Umbilical cord (tissue), 1 donor: ENCODE measurements at regions not wholly inside any gene's neighbourhood (a gene's known extent, or its start where the extent isn't known, plus 50 kb on each side); places are given as distances from the start of the nearest gene placed in this dataset.

Experiments used
- DNase-seq: peaks from one replicate; pipeline ENCODE4 v3.0.0-alpha.2; 2015; ENCODE audit warnings: low spot score

DNA sequence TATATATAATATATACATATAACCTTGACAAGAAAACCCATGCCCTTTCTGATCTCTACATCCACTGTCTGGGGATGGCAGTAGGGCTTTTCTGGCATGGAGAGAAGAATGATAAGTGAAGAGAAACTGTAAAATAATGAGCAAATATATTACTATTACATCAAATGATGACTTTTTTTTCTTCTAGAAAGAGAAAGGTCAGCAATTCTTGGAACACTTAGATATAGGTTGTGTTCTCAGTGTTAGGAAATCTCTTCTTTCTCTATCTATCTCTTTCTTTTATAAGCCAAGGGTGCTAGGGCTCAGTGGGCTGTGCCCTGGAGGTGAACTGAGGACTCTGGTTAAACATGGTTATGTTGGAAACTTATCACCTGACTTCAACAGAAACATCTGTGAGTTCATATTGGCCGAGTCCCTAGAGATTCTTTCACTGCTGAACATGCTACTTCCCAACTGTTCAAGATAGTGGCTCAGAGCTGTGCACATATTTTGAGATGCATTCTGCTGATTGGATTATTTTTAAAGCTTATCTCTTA, 265.1 kb downstream of the GBA3 start:
- DNase-seq, result no peak

DNA sequence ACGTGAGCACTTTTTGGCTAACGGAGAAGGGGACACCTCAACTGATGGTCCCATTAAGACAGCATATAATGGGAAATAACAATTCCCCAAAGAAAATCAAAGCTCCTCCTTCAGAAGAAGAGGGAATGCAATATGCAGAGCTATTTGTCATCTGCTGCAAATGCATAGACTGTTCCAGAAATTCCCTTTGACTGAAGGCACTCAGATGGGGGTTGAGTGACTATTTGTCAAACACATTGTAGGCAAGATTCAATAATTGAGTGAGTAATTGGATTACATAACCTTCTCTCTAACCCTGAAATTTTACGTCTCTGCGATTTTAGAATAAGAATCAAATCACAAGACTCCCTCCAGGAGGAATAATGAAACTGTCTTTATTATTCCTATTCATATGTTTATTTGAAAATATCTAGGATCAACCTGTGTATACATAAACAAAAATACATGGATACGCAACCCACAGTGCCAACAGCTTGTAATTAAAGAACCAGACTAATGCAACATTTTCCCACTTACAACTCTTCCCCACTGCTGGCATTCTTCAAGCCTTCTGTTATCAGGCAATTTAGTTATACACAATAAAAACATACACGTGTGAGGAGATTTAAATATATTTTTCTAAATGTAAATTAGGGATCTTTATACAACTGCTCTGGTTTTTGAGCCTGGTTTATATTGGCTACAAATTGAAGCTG, 256.6 kb downstream of the GBA3 start:
- no peak for DNase-seq

GRCh38 chr4:22947851-22948250, 255.1 kb downstream of the GBA3 start:
- no peak for DNase-seq

- DNase-seq, result no peak
These were observed 250.3 kb downstream of the GBA3 start for GRCh38 chr4:22942920-22943559.

- no peak for DNase-seq
These were observed 249.1 kb downstream of the GBA3 start for GRCh38 chr4:22941688-22942375.

GRCh38 chr4:22932326-22932725, 239.6 kb downstream of the GBA3 start:
- DNase-seq, result no peak

GRCh38 chr4:22922426-22922825, 229.7 kb downstream of the GBA3 start:
- no peak for DNase-seq

- no peak for DNase-seq
These were observed 229.2 kb downstream of the GBA3 start for GRCh38 chr4:22921936-22922335.

GRCh38 chr4:22911285-22911684, 218.5 kb downstream of the GBA3 start:
- no peak for DNase-seq

DNA sequence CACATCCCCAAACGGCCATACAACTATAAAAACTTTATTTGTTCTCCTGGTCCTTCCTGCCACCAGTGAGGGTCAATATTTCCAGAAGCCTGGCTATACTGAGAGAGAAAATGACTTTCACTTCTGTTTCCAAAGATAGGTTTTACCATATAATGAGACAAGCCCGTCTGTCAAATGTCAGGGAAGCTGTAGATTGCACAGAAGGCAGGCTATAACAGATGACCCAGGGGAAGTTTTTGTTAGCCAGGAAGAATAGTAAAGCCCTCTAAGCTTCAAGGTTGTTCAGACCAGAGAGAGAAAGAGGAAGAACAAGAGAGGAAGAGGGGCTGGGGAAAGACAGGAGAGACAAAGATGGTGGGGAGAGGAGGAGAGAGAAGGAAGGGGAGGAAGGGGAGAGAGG, 217.5 kb downstream of the GBA3 start:
- no peak for DNase-seq

DNA sequence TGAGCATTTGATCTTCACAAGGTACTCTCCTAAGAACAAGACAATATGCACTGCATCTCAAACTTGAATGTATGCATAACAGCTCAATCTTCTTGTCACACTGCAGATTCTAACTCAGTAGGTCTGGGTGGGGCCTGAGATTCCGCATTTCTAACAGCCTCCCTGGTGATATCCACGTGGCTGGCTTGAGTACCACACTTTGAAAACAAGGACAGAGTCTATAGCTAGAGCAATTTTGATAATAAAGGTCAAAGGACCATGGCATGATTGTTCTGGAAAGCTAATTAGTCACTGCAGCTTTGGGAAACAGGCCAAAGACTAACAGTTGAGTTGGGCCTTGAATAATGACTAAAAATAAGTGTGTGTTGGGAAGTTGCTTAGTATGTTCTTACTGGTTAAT, 213.3 kb downstream of the GBA3 start:
- DNase-seq, result no peak

DNA sequence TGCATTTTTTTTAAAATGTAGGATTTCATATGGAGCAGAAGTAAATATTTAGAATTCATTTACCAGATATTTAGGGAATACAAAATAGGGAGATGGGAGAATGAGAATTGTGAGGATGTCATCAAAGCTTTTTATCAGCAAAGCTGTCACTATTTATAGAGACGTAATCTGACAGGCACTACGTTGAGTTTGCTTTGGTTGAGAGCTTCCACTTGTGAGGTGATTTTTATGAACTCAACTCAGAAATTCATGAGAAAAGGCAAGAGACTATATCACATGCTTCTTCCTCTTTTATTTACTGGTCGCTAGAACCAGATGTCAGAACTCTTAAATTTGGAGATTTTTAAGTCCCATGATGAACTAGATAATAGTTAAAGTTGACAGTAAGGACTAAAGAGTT, 211.2 kb downstream of the GBA3 start:
- DNase-seq, result no peak

DNA sequence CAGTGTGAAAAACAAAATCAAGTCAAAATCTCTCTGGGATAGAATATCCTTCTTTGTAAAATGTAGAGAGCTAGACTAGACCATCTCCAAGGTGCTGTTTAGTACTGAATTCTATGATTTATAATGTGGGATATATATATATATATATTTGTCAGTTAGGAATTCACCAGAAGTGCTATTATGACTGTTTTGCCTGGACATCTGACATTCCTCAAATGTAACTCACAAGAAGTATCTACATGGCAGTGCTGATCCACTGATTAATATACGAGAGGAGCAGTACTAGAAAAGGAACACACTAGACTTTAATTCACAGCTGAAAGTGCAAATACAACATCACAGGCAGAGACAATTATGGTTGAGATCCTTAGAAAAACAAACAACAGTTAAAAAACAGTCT, 208.9 kb downstream of the GBA3 start:
- DNase-seq, result no peak

GRCh38 chr4:22900876-22901275, 208.1 kb downstream of the GBA3 start:
- DNase-seq, result no peak

- DNase-seq, result peak; percentile 5
These were observed 204.9 kb downstream of the GBA3 start for GRCh38 chr4:22897520-22898108.

DNA sequence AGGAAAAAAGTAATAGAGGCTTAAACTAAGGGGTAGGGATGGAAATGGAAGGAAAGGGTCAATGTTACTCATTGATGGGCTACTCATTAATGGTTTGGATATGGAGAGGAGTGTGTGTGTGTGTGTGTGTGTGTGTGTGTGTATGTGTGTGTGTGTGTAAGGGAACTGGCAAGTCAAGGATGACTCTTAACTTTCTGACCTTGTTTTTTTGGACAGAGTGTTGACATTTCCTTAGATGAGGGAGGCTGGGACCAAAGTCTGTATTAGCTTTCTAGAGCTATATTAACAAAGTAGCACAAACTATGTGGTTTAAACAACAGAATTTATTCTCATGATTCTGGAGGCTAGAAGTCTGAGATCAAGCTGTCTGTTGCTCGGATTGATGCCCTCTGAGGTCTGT, 202.7 kb downstream of the GBA3 start:
- DNase-seq, result no peak

DNA sequence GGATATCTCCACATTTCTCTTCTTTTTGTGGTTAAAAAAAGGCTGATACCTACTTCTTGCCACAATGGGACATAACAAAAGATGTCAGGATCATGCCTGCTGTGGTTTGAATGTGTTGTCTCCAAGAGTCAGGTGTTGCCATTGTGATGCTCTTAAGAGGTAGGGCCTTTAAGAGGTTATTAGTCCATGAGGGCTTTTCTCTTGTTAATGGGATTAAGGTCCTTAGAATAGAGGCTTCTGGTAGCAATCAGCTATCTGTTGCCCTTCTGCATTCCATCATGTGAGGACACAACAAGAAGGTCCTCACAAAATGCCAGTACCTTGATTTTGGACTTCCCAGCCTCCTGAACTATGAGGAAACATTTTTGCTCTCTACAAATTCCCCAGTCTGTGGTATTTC, 191.4 kb downstream of the GBA3 start:
- DNase-seq, result no peak

DNA sequence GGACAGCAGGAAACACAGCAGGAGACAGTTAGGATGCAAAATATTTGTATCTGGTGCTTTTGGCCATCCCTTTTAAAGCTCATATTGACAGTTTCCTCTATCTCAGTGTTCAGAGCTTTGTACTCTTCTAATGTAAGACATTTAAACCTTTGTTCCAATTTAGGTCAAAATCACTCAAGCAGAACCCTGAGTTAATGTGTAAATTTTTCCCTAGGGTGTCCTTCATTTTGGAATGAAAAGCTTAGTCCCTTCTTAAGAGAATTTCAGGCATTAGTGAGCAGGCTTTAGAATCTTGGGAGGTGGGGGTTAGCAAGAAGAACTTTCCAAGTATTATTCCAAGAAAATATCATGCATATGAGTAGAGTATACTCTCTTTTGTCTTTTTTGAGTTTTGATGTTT, 188.7 kb downstream of the GBA3 start:
- no peak for DNase-seq

GRCh38 chr4:22877486-22878052, 184.8 kb downstream of the GBA3 start:
- no peak for DNase-seq

GRCh38 chr4:22876270-22876669, 183.5 kb downstream of the GBA3 start:
- DNase-seq, result no peak

DNA sequence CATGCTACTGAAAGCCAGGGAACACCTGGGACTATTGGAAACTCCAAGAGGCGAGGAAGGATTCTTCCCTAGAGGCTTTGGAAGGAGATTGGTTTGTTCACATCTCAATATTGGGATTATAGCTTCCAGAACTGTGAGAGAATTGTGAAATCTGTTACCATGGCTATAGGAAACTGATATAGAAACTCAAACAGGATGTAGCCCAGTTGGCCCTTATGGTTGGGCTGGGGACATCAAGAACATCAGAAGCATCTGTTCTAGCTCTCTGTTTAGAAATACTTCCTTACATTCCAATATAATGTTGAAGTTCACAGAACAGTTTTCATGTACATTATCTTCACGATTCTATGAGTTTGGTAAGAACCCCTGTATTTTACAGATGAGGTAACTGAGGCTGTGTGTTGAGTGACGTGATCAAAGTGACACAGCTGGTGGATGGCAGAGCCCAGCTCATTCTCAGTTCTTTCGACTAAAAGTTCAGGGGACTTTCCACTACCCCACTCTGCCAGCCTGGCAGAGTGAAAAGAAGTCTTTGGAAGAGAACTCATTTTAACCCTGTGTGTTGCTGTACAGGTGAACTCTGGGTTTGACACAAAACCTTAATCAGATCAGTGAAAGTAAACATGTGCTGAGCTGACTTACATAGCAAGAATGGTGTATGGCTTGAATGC, 183.0 kb downstream of the GBA3 start:
- no peak for DNase-seq
